Activated T-helper 9 cell treated with anti-CD3 and anti-CD28 coated beads, Interleukin-2, amount 50 U/mL, for 16 hours (primary cell): ENCODE measurements at regions not wholly inside any gene's neighbourhood (a gene's known extent, or its start where the extent isn't known, plus 50 kb on each side); places are given as distances from the start of the nearest gene placed in this dataset.

ENCODE experiments used
- DNase-seq: peaks from one replicate; pipeline ENCODE4 v3.0.0-alpha.2; 2020; ENCODE audit warnings: low read depth

DNA sequence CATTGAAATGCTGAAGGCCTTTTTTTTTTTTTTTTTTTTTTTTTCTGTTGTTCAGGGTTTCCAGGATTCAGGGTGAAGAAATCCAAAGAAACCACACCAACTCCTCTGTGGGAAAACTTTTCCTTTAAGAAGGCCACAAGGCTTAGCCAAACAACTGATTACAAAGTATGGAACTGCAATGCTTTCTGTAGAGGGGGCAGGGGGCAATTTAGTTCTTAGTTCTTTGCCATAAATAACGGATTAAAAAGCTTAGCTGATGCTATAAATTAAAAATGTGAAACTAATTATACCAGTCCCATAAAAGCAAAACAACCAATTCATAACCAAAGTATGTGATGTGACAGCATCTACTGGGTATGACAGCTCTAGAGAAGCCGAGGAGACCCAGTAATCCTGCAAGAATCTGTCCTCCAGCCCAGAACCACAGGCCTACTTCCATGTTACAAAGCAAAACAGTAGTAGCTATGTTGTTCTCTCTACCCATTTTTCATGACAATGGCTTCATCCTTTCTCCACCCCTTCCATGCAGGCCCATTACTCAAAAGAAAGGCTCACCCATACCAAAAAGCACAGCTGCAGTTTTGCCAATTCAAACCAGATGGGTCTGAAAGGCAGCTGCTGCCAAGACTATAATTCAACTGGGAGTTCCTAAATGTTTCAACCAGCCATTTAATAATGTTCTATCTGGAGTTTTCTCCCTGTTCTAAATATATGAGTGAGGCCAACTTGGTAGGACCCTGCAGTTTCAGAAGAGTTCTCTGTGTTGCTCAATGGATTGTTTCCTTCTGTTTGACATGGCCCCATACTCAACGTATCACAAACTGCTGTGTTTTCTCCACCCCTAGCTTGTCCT lies 167.1 kb upstream of the ZFHX3 start:
- DNase-seq: no peak

DNA sequence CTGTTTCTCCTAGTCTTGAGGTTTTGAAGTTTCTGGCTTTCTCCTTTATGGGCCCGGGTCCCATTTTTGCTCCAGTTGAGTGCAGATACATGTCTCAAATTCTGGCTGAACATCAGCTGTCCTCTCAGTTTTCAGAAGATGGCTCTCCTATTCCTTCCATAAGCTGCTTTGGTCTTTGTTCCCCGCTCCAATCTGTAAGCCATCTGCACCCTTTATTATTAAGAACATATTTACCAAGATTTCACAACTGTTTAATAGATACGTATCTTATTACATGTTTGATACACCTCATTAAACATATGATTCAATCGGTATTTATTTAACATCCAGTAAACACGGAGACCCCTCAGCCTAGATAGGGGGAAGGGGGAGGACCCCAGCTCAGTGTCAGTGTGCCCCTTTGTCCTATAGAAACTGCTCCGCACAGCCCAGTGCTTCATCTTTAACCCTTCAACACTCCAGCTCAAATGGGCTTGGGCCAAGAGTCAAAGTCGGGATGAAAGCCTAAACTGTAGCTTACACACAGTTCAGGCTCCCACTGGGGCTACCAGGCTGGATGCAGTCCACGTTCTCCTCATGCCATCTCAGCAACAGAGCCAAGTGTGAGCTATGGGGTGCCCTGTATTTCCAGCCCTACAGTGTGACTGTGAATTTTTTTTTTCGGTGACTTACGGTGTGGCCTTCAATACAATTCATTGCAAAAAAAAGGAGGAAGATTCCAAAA lies 166.0 kb upstream of the ZFHX3 start:
- no peak for DNase-seq

DNA sequence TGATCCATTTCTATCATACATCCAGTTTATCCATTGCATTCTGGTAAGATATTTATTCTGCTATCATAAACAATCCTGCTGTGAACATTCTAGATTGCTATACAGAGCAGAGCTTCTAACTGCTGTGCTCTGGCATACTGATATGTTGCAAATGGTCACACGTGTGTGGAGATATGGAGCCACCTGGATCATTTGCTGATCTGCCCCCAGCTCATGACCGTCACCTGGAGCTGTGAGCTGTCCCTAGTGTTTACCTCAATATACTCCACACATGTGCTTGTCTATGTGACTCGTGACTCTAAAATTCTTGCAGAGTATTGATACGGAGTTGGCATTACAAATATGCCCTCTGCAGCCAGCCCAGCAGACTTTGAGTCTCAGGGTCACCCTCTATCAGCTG lies 164.5 kb upstream of the ZFHX3 start:
- no peak for DNase-seq

DNA sequence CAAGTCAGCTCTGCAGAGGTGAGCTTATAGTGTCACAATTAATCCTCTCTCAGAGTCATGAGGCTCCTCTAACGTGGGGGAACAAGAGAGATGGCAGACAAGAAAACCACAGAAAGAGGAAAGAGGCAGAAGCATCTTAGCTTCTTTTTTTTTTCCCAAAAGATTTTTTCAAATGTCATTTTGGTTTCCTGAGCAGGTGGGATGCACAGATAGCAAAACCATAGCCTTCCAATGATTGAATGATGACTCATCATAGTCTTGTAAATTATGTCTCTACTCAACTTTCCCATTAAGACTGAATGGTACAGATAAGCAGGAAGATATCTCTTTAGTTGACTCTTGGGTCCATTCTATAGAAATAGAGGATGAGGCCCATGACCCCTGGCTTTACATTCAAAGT lies 162.8 kb upstream of the ZFHX3 start:
- no peak for DNase-seq

DNA sequence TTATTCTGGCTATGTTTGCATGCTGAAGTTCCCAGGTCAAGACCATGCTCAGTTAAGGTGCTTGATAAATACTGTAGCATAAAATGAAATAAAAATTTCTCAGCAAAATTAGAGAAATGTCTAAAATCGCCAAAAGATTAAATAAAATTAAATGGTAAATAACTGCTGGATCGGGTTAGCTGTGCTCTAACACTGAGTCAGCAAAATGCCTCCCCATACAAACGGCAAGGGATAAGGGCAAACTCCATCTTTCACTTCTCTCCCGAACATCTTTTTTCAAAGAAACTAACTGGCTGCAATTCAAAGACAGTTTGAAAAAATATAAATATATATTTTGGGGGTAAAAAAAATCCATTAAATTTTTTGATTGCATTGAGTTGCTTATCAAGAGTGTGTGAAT lies 162.2 kb upstream of the ZFHX3 start:
- DNase-seq: no peak

DNA sequence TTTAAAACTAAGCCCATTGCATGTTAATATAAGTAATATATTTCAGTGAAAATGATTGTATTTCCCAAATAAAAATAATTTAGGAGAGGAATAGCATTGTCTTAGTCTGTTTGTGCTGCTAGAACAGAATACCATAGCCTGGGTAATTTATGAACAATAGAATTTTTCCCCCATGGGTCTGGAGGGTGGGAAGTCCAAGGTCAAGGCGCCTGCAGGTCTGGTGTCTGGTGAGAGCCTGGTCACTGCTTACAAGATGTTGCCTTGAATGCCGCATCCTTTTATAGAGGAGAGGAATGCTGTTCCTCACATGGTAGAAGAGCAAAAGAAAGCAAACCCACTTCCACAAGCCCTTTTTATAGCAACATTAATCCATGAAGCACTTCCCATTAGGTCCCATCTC lies 161.3 kb upstream of the ZFHX3 start:
- no peak for DNase-seq

DNA sequence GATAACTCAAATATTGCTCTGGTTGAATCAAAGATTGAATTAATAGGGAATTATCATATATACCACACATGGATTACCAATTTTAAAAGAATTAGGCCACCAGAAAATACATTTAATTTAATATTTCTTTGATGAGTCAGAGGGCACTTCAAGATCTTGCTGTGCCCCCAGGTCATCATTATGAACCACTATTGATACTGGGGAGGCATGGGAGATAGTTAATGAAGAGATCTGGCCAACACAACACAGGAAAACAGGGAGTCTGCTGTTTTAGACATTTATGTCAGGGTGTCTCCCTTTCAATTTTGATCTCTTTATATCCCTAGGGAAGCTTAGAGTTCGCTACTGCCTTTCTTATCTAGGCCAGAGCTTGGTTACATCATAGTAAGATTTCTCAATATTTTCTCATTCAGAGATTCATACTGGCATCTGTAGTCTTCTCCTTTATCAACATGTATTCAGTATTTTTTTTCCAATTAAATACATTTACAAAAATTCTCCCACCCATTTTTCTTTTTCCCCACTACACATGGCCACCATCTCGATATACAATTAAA lies 158.3 kb upstream of the ZFHX3 start:
- DNase-seq: no peak

DNA sequence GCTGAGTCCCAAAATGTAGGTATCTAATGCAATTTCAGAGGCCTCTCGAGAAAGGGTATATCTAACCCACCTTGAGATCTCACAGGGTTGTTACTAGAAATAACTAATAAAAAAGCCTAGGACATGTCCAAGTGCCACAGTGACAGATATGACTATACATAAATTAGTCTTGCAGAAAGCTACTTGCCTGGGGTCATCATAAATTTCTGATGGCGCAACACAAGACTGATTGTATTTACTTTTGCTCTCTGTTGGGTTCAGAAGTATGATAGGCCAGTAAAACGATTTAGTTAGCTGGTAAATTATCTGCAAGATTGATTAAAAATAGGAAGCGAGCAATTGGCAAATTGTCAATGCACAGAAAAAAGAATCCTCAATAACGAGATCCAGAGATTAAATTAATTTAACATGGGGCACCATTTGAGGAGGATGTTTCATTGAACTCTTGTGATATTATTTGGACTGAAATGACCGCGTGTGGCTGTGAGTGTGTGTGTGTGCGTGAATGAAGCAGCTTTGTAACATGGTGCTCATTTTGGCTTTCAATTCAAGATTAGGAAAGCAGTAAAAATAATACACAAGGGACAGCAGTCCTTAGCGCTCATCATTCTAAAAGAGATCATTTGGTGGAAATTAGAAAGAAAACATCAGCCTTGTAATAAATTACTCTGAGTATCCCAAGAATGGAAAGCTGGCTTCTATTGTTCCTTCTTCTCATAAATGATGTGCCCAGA lies 157.4 kb upstream of the ZFHX3 start:
- no peak for DNase-seq

DNA sequence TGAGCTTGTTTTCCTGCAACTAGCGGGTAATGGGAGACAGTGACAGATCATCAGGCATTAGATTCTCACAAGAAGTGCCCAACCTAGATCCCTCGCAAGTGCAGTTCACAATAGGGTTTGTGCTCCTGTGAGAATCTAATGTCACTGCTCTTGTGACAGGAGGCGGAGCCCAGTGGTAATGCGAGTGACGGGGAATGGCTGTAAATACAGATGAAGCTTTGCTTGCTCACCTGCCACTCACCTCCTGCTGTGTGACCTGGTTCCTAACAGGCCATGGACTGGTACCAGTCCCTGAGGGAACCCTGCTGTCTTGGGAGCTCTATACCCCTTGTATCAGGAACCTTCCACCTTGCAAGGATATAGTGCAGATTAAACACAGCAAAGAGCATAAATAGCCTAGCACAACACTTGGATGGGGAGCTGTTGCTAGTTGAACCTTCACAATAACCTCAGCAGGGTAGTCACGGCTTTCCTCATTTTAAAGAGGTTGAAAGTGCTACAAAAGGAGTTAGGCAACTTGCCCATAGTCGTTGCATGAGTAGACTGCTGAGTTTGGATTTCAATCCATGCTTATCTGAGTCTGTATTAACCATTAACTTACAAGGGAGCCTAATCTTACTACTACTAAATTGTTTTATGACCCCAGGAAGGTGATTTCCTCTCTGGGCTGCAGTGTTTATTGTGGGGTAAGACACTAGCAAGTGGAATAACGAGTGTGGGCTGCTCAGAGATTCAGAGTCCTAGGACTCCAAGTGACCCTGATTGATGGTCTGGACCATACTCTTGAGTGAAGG lies 156.6 kb upstream of the ZFHX3 start:
- no peak for DNase-seq

DNA sequence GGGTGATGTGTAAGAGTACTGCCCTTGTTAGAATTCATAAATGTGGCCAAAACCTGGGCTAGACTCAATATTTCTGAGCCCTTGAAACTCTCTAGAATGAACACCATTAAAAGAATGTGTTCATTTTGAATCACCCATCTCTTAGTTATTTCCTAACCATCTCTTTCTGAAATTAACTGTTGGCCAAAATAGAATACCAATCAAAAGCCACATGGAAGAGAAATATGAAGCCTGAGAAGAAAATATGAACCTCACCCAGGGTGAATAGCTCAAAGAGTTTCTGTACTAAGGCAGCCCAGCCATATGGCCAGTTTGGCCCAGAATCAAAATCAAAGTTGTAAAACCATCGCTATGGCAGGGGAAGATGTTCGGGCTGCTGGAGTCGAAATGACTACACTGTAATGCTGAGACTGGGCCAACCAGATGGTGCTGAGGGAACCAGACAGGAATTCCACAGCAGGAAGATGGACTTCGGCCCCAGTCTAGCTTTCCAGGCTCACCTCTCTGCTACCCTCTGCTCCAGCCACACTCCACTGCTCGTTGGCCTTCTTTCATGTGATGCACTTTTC lies 154.3 kb upstream of the ZFHX3 start:
- no peak for DNase-seq

DNA sequence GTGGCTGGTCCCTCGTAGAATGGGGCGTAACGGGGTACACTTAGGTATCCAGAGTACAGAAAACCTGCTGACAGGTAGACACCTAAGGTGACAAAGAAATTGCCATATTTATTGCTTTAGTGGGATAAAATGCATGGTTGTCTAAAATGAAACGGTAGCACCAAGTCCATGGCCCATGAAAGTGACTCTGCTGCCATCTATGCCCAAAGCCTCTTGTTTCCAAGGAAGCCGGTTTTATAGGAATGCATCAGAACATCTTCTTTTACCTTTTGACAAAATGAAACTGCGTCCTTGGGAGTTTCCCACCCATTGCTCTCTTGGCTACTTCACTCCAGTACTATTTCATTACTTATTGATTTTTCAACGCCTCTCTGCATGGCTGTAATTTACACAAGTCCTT lies 151.3 kb upstream of the ZFHX3 start:
- no peak for DNase-seq

DNA sequence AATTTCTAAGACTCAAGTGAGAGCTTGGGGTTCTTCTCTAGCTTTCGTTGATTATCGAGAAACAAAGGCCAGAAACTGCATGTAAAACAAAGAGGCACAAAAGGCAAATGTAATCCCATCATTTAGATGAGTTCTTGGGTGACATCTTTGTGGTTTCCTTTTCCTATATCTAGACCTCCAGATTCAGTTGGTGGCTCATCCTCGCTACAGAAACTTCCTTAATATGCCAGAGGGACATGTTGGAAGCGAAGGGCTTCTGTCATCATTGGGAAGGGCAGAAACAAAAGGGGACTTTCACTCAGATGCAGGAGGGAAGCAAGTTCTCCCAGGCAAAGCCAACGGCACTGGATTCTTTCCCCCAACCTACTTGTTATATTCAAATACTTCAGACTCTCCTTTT lies 150.6 kb upstream of the ZFHX3 start:
- DNase-seq: no peak

DNA sequence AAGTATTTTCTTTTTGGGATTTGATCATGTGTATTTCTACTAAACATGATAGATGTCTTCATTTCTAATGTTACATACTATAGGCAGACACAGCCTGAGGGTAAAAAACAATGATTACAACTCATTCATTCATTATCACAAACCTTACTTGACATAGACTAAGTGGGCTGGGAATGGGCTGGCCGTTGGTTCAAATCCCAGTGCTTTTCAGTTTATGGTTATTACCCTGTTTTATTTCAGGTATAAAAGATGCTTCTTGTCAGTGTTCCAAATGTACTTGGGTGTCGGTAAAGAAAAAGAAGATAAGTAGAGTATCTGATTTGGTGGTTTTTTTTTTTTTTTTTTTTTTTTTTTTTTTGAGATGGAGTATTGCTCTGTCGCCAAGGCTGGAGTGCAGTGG lies 149.7 kb upstream of the ZFHX3 start:
- DNase-seq: no peak

DNA sequence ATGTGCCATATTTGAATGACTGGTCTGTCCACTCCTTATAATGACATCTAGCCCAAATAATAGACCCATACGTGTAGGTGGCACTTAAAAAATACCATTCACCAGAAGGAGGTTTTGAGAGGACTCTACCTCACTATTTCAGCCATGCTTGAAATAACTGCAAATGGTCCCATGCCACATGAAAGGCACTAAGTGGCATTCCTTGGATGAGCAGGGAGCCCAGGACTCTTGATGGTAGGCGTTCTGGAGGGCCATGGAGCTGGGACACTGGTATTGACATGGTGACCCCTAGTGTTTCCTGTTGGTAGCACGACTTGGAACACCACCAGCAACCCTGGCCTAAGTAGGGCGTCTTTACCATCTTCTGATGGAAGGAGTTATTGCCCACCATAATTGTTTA lies 148.7 kb upstream of the ZFHX3 start:
- DNase-seq: no peak

DNA sequence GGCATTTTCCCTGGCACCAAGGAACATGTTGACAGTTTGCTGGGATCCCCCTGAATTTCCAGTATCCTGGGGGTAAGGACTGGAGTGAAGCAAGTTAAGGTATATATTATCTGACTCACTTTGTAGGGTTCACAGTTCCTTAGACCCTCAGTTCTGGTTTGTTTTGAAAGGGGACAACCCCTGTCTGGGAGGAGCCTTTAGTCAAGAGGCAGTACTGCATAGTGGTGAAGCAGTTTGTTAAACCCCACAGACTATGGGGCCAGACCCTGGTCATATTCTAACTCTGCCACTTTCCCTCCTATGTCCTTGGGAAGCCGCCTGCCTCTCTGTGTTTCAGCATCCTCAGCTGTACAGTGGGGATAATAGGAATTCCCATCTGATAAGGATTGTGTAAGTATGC lies 145.5 kb upstream of the ZFHX3 start:
- no peak for DNase-seq

DNA sequence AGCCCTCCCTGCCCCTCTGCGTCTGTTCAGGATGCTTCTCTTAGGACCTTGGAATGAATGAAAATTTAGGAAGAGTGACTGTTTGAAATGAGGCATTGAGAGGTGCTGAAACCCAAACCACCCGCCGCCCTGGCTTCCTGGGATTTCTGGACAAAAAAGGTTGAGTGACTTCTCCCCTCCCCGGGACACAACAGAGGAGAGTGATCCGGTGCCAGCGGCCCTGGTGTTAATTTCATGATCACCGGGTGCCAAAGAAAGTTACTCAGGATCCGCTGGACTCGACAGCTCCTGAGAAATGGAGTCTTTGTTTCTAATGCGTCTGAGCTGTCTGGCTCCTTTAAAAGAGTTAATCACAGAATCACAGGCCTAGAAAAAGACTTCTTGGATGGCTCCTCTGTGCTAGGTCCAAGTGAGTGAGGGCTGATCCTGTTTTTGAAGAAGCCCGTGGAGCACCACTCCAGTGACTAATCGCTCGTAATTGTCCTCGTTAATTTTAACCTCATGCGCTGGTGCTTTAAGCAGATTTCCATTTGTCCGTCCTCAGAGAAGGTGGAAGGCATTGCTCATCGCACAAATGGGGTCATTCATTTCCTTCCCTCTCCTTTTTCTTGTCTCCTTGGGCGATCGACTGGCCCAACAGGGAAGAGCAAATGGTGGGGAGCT lies 144.4 kb upstream of the ZFHX3 start:
- no peak for DNase-seq

DNA sequence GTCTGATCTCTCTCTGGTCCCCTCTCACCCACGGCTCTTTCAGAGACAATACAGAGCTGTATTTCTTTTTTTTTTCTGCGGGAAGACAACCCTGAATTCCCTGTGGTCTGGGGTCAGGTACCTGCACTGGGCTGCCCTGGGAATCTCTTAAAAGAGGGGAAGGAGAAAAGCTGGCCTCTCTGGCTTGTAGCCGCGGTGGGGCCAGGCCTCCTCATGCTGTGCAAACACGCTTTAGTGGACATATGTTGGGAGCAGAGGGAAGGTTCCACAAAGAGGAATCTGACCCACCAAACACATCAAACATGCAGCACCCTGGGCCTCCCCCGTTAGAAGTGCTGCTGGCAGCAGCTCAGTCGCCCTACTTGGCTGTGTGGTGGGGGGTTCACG lies 143.7 kb upstream of the ZFHX3 start:
- DNase-seq: no peak

DNA sequence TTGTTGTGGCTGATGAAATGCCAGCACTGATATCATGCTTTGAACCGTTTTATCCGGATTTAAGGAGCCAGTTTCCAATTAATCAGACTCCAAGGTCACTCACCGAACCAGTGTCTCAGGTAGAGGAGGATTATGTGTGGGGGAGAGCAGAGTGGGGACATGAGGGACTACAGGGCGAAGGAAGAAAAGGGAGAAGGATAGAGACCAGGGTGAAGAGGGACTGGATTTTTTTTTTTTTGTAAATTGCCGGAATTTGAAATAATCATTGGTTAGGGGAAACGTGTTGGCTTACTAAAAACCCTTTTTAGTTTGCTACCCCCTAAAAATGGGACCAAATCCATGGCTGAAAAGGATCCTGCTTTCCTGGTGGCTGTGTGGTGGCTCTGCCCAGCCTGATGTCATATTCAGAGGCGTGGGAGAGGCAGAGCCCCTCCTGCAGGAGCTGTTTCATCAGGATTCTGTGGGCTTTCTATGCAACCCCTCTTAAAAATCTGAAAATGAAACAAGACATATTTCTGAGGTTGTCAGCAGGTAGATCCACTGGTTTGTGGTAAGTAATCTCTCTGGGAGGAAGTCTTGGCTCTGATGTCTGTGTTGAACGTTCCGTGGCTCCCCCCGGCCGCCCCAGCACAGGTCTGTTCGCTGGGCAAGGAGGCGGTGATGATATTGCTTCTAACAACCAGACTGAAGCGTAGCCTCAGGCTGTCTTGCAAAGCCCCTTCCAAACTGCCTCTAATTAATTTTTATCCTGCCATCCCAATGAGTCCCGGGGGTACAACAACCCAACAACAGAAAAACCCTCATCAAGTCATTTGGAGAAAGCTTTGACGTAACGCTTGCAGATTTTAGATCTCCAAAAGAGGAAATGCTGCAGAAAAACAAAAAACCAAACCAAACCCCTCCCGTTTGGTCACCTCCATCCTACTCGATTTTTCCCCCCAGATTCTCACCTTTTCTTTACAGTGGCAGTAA lies 143.0 kb upstream of the ZFHX3 start:
- no peak for DNase-seq

DNA sequence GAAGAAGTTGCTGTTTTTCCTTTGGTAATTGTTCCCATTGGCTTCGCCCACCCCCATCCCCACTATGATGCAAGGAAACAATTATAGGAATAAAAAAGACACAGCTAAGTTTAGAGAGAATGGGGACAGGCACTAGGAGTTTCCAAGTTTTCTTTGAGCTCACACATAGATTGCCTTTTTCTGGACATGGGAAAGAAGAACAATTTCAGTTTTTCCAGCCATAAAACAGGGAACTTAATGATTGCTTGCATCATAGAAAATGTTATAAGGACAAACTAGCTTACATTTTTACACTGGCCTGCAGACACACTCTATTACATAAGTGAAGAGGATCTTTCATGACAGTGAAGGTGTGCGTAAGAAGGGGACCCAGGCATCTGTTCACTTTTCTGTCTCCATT lies 142.3 kb upstream of the ZFHX3 start:
- DNase-seq: no peak

DNA sequence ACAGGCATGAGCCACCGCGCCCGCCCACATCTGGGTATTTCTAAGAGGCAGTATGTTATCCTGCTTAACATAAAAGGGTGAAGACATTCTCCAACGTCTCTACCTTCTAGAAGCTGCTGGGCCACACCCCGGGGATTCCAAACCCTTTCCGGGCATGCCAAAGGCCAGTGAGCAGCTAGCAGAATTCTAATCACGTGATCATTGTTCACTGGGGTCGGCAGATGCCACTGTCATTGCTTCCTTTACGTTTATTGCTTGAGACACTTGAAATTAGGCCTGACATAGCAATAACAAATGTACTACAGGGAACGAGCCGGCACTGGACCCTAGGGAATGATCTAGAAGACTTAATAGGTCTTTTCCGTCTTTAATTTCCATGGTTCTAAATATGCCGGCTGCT lies 141.2 kb upstream of the ZFHX3 start:
- no peak for DNase-seq
